Forelimb muscle (tissue), 1 donor: ENCODE measurements at regions not wholly inside any gene's neighbourhood (a gene's known extent, or its start where the extent isn't known, plus 50 kb on each side); places are given as distances from the start of the nearest gene placed in this dataset.

Source experiments
- DNase-seq: peaks from one replicate; pipeline ENCODE4 v3.0.0-alpha.2; 2013; ENCODE audit warnings: low read depth

DNA sequence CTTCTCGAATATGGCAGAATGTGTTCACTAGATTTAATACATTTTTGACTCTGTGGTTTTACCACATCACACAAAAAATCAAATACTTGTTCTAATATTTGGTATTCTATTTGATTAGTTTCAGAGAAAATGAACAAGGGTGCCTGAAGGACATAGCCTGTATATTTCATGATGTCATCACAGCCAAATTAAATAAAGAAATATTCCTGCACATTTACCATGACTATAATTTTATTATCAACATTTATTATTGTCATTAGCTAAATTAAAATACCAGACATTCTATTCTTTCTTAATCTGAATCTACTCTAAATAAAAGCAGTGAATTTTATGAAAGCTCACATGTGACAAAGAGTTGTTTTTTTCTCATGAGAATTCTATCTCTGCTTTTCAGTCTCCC, 980.5 kb downstream of the PCDH18 start:
- no peak for DNase-seq

GRCh38 chr4:136540747-136541146, 991.5 kb downstream of the PCDH18 start:
- no peak for DNase-seq

- DNase-seq, result no peak
Observed at GRCh38 chr4:136528131-136528530, 1004.2 kb downstream of the PCDH18 start.

DNA sequence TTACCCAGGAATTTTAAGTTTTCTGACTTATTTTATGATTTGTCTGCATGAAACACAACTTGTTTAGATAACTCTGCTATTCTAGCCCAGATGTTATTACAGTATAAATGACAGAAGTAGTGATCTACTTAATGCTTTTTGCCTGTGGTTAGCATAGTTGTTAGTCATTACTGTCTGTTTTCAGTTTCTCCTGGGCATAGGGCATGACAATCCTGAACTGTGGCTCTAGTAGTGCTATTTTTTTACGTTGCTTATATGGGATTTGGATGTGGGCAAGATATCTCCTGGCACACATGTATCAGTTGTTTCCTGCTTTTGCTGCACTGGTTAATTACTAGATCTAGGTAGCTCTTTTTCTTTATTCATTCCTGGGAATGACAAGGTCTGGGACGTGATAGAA, 1005.8 kb downstream of the PCDH18 start:
- DNase-seq, result no peak

DNA sequence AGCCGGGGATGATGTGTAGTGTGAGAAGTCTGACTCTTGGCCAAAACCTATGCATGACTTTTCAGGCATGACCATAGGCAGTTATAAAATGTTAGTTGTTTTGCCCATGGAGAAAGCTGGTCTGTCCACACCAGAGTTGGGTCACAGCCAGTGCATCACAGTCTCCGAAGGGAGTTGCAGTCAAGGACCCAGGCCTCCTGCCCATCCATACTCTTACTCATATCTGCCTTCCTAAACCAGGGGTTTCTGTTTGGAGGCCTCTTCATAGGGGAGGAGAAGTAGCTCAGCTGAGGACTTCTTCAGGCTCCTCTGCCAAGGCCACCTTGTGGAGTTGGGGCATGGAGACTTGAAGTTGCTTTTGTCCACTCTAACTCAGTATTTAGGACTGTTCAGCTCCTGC, 1008.3 kb downstream of the PCDH18 start:
- DNase-seq, result no peak

DNA sequence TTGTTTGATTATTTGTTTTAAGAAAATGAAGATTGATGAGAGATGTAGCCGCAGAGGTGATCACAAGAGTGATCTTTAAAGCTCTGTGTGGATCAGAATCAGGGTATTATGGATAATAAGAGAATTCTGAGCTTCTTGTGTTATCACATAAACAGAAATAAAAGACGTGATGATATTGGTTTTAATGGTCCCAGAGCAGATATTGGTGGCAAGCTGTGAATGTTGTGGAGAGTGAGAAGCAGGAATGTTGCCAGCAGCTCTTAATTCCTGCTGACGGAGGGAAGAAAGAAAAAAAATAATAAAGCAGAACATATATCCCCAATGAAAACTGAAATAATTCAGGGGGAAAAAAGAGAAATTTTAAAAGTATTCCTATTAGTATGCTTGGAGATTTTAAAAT, 1015.9 kb downstream of the PCDH18 start:
- no peak for DNase-seq

- no peak for DNase-seq
Observed at GRCh38 chr4:136505020-136505419, 1027.3 kb downstream of the PCDH18 start.

DNA sequence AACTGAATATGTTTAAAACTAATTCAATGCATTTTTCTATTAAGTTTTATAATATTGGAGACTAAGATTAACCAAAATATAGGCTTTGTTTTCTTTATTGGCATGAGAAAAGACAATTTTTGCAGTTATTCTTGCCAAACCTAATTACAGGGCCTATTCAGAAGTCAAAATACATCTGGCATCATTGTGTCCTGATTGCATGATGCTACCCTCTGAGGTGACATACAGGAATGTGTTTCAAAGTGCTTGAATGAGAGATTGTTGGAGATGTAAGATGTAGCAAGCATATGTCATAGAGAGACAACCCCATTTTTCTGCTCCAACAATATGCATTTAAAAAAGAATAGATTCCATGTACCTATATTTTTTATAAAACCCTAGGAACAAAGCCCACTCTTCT, 1036.4 kb downstream of the PCDH18 start:
- no peak for DNase-seq

DNA sequence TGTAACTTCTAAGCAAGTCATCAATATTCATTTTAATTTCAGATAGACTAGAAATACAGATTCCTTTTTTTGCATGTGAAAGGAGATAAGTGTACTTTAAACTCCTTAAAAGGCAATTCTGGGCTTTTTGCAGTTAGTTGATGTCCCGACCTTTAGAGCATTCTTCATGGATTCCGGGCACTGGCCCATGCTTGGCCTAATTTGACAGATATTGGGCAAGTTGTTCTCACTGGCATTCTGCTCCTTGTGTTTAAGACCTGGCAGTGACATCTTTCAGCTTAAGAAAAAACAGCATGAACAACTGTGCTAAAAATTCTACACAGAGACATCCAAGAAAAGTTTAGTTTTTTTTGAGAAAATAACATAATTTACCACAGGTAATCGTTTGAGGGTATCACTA, 1037.2 kb downstream of the PCDH18 start:
- no peak for DNase-seq

GRCh38 chr4:136489101-136489500, 1043.2 kb downstream of the PCDH18 start:
- no peak for DNase-seq

DNA sequence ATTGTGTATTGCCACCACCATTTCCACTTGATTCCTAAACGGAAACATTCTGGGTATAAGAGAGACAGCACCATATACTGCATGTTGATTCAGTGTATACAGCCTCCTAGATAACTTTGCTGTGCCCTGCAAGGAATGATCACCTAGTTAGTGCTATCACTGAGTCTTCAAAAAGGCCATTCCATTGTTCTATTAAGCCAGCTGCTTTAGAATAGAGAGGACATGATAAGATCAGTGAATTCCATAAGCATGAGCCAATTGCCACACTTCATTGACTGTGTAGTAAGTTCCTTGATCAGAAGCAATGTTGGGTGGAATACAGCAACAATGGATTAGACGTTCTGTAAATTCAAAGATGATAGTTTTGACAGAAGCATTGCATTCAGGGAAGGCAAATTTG, 1047.3 kb downstream of the PCDH18 start:
- DNase-seq, result no peak

- DNase-seq, result peak; percentile 43
Observed at GRCh38 chr4:136476753-136477152, 1055.5 kb downstream of the PCDH18 start.

- no peak for DNase-seq
Observed at GRCh38 chr4:136471051-136471450, 1061.2 kb downstream of the PCDH18 start.

GRCh38 chr4:136465691-136466090, 1066.6 kb downstream of the PCDH18 start:
- no peak for DNase-seq

DNA sequence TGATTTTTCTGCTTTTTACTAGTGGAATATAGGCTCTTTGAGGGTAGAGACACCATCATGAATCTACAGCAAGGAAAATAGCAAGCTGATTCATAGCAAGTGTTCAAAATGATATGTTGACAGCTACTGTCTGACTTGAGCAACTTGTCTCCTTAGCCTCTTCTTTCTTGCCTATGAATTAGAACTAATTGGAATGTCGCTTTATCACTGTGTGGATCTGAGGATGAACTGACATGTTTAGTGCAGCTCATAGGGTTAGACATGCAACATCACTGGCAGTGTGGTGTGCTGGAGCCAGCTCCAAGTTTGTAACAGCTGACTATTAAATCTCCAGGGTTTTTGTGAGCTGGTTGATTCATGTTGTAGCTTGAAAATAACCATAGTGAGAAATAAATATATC, 1068.4 kb downstream of the PCDH18 start:
- DNase-seq, result no peak

- no peak for DNase-seq
Observed at GRCh38 chr4:136461533-136461932, 1070.8 kb downstream of the PCDH18 start.

GRCh38 chr4:136458326-136458725, 1074.0 kb downstream of the PCDH18 start:
- no peak for DNase-seq

DNA sequence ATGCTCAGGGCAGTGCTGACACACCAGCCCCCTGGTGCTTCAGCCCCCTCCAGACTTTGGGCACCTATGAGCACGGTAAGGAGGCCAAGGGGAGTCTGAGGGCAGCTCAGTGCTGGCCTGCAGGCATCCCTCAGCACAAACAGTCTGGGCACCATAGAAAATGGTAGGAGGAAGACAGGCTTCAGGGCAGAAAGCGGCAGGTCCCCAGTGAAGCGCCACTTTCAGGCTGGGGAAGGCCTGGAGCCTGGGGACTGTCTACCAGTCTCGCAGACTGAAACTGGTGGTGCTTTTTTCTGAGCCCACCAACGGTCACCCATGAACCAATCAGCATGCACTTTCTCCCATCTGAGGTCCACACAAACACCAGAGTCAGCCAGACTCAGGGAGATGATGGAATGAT, 1074.7 kb downstream of the PCDH18 start:
- DNase-seq, result no peak

- no peak for DNase-seq
Observed at GRCh38 chr4:136457004-136457403, 1075.3 kb downstream of the PCDH18 start.

- DNase-seq, result no peak
Observed at GRCh38 chr4:136443006-136443405, 1089.3 kb downstream of the PCDH18 start.

GRCh38 chr4:136442447-136442846, 1089.8 kb downstream of the PCDH18 start:
- DNase-seq, result no peak

DNA sequence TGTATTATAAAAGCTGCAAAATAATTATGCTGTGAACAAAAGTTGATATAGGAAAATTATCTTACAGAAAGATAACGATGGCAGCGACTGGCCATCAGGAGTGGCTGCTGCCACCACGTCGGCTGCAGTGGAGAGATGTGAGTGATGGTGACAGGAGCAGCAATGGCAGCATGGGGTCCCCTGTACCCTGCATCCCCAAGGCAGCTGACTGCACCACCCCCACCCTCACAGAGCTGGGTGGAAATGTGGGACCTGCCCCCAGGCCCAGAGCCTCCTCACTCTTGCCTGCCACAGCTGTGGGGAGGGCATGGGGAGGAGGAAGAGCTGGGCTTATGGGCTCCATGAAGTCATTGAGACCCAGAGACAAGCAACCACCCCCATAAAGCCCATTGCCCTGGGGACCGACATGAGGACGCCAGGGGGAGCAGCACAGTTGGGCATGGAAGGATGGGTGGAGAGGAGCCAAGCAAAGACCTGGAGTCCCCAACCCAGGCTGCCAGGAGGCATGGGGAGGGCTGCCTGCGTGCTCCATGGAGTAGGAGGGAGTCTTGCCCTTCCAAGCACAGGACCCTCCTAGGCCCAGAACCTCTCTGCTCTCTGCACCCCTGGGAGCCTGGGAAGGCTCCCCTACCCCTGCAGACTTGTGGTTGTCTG, 1090.5 kb downstream of the PCDH18 start:
- no peak for DNase-seq

DNA sequence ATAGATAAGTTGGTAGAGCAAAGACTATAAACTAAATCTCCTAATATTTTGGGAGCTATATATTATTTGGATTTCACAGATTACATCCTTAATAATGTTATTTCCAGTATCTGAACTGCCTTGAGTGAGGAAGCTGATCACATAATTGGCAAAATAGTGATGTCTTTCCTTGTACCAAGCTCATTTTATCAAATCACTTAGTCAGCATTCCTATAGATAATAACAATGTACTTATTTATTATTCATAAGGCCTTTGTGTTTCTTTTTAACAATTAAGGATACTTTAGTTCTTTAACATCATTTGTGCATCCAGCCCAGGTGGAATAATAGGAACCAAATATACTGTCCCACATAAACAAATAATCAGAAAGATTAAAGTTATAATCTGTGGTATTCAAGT, 1093.6 kb downstream of the PCDH18 start:
- DNase-seq, result no peak

GRCh38 chr4:136424052-136424451, 1108.2 kb downstream of the PCDH18 start:
- no peak for DNase-seq
